H1 (cell line): ENCODE measurements at regions not wholly inside any gene's neighbourhood (a gene's known extent, or its start where the extent isn't known, plus 50 kb on each side); places are given as distances from the start of the nearest gene placed in this dataset.

Experiments
- CTCF ChIA-PET: fragments of 300-600 bp; sonication (Branson Sonifier 250); formaldehyde crosslinking; loops from one replicate; lab custom pipeline; 2021; ENCODE audit not compliant: partially characterized antibody; lab: Charles Lee
- POLR2A ChIA-PET: fragments of 300-600 bp; sonication (Branson Sonifier 250); formaldehyde crosslinking; loops from one replicate; lab custom pipeline; 2021; ENCODE audit warnings: inconsistent platforms; ENCODE audit not compliant: partially characterized antibody; lab: Charles Lee
- DNase-seq, 2 experiments: peaks; one replicate each; pipeline versions ENCODE4 v3.0.0 to v3.0.0-alpha.2; 2010 to 2022; ENCODE audit warnings: low spot score in 2 of 2, low read depth in 1 of 2, mixed read lengths in 1 of 2
- FAIRE-seq: peaks from 2 replicates; lab custom pipeline; 2011; peaks lifted over from hg19 to GRCh38; lab: Jason Lieb, UNC
- H2AFZ ChIP-seq: 2 replicates; pipeline ENCODE4 v1.8.1; 2012; ENCODE audit warnings: low read length, inconsistent platforms
- H2AK5ac ChIP-seq: 2 replicates; pipeline ENCODE4 v1.6.1; 2013; ENCODE audit warnings: low read depth, low read length
- H2BK120ac ChIP-seq: replicated peaks from 2 replicates; pipeline ENCODE3; 2013; ENCODE audit warnings: low read depth, low read length, inconsistent platforms
- H2BK12ac ChIP-seq: 2 replicates; pipeline ENCODE4 v1.6.1; 2013; ENCODE audit warnings: low read depth, low read length
- H2BK15ac ChIP-seq: 2 replicates; pipeline ENCODE4 v1.6.1; 2013; ENCODE audit warnings: low read length
- H2BK20ac ChIP-seq: 2 replicates; pipeline ENCODE4 v1.6.1; 2013; ENCODE audit warnings: low read length
- H2BK5ac ChIP-seq: 2 replicates; pipeline ENCODE4 v1.6.1; 2013; ENCODE audit warnings: low read depth, low read length
- H3K14ac ChIP-seq: 2 replicates; pipeline ENCODE4 v1.6.1; 2013; ENCODE audit warnings: inconsistent platforms; ENCODE audit not compliant: insufficient read length
- H3K18ac ChIP-seq: 2 replicates; pipeline ENCODE4 v1.6.1; 2013; ENCODE audit warnings: low read length; ENCODE audit errors: extremely low read depth
- H3K23ac ChIP-seq: 2 replicates; pipeline ENCODE4 v1.6.1; 2013; ENCODE audit warnings: inconsistent platforms; ENCODE audit not compliant: insufficient read length
- H3K23me2 ChIP-seq: 2 replicates; pipeline ENCODE4 v1.6.1; 2013; ENCODE audit warnings: low read depth, low read length
- H3K27ac ChIP-seq: 2 replicates; pipeline ENCODE4 v1.6.1; 2011; ENCODE audit warnings: low read depth, low read length, inconsistent platforms
- H3K27me3 ChIP-seq, 4 experiments: replicated peaks in 1 of 4; 1 replicate in 1 of 4; 2 replicates in 3 of 4; pipeline versions ENCODE4 v1.6.1 to v1.8.1; 2011 to 2013; ENCODE audit warnings: low read length in 3 of 4, mild to moderate bottlenecking in 3 of 4, inconsistent platforms in 2 of 4, mixed read lengths in 2 of 4, moderate library complexity in 1 of 4; ENCODE audit not compliant: control insufficient read depth in 3 of 4, insufficient read depth in 3 of 4; ENCODE audit errors: extremely low read depth in 1 of 4
- H3K36me3 ChIP-seq, 4 experiments: 2 replicates each; pipeline versions ENCODE4 v1.6.1 to v1.8.1; 2011 to 2013; ENCODE audit warnings: mild to moderate bottlenecking in 4 of 4, low read length in 3 of 4, moderate library complexity in 2 of 4, control low read depth in 1 of 4, inconsistent platforms in 1 of 4; ENCODE audit not compliant: insufficient read depth in 4 of 4, control insufficient read depth in 2 of 4
- H3K4ac ChIP-seq: replicated peaks from 2 replicates; pipeline ENCODE3; 2013; ENCODE audit warnings: low read length, low read depth, mixed read lengths, inconsistent platforms; ENCODE audit not compliant: insufficient read length
- H3K4me1 ChIP-seq, 4 experiments: replicated peaks in 1 of 4; 1 replicate in 1 of 4; 2 replicates in 3 of 4; pipeline versions ENCODE4 v1.6.1 to v1.8.1; 2011 to 2013; ENCODE audit warnings: low read length in 3 of 4, inconsistent platforms in 2 of 4, mixed read lengths in 1 of 4; ENCODE audit not compliant: insufficient read depth in 4 of 4, control insufficient read depth in 3 of 4
- H3K4me2 ChIP-seq, 2 experiments: 2 replicates each; pipeline versions ENCODE4 v1.6.1 to v1.8.1; 2011 to 2013; ENCODE audit warnings: low read depth in 2 of 2, low read length in 2 of 2, control low read depth in 1 of 2, inconsistent platforms in 1 of 2, mild to moderate bottlenecking in 1 of 2; ENCODE audit not compliant: insufficient read depth in 1 of 2
- H3K4me3 ChIP-seq, 4 experiments: fragments of 200-600, 300-600 bp in 1 of 4; sonication (generic), shearing (Covaris generic), sonication (Bioruptor Twin) in 1 of 4; 2 replicates each; pipeline versions ENCODE4 v1.5.1 to v1.8.1; 2011 to 2016; ENCODE audit warnings: low read length in 4 of 4, low read depth in 3 of 4, control low read depth in 2 of 4, inconsistent platforms in 2 of 4, mild to moderate bottlenecking in 2 of 4, mixed read lengths in 1 of 4, moderate library complexity in 1 of 4; ENCODE audit not compliant: insufficient read depth in 2 of 4; ENCODE audit errors: extremely low read depth in 1 of 4
- H3K56ac ChIP-seq: replicated peaks from 2 replicates; pipeline ENCODE3; 2013; ENCODE audit warnings: low read depth, mild to moderate bottlenecking, mixed read lengths, low read length, inconsistent platforms; ENCODE audit not compliant: insufficient read length
- H3K79me1 ChIP-seq: 2 replicates; pipeline ENCODE4 v1.6.1; 2013; ENCODE audit warnings: low read depth, low read length, control low read depth
- H3K79me2 ChIP-seq, 2 experiments: 2 replicates each; pipeline versions ENCODE4 v1.6.1 to v1.8.1; 2012 to 2013; ENCODE audit warnings: low read length in 2 of 2, mild to moderate bottlenecking in 2 of 2, inconsistent platforms in 1 of 2; ENCODE audit not compliant: insufficient read depth in 2 of 2, control insufficient read depth in 1 of 2
- H3K9ac ChIP-seq, 4 experiments: replicated peaks in 1 of 4; 1 replicate in 1 of 4; 2 replicates in 3 of 4; pipeline versions ENCODE4 v1.6.1 to v1.8.1; 2011 to 2013; ENCODE audit warnings: low read depth in 3 of 4, low read length in 3 of 4, control low read depth in 2 of 4, mild to moderate bottlenecking in 2 of 4, moderate library complexity in 2 of 4, inconsistent platforms in 1 of 4; ENCODE audit errors: extremely low read depth in 1 of 4
- H3K9me3 ChIP-seq, 2 experiments: 2 replicates each; pipeline versions ENCODE4 v1.6.1 to v1.8.1; 2012 to 2013; ENCODE audit warnings: mild to moderate bottlenecking in 2 of 2, moderate library complexity in 2 of 2, control low read depth in 1 of 2, inconsistent platforms in 1 of 2, low read depth in 1 of 2, low read length in 1 of 2, mixed read lengths in 1 of 2; ENCODE audit not compliant: insufficient read depth in 2 of 2
- H4K20me1 ChIP-seq, 2 experiments: replicated peaks in 1 of 2; 2 replicates each; pipeline versions ENCODE3 to v1.8.1; 2011 to 2013; ENCODE audit warnings: inconsistent platforms in 2 of 2, low read length in 2 of 2, mild to moderate bottlenecking in 1 of 2; ENCODE audit not compliant: insufficient read depth in 2 of 2, control insufficient read depth in 1 of 2
- H4K5ac ChIP-seq: 2 replicates; pipeline ENCODE4 v1.6.1; 2013; ENCODE audit warnings: low read length, low read depth, mixed read lengths, inconsistent platforms; ENCODE audit not compliant: insufficient read length
- H4K8ac ChIP-seq: 2 replicates; pipeline ENCODE4 v1.8.0; 2013; ENCODE audit warnings: mild to moderate bottlenecking, moderate library complexity, low read length, inconsistent platforms; ENCODE audit not compliant: insufficient read depth; ENCODE audit errors: extremely low read depth
- H4K91ac ChIP-seq: replicated peaks from 2 replicates; pipeline ENCODE3; 2013; ENCODE audit warnings: low read length, mixed read lengths, inconsistent platforms; ENCODE audit not compliant: insufficient read length
- CBX5 ChIP-seq: fragments of 300-800, 300-1000 bp; sonication (generic); IDR thresholded peaks from 2 replicates; pipeline ENCODE4 v1.7.1; 2016; ENCODE audit warnings: antibody characterized with exemption, low read length, low read depth
- CHD2 ChIP-seq: IDR thresholded peaks from 2 replicates; pipeline ENCODE4 v1.6.1; 2012; ENCODE audit warnings: low read length, improper control_type of control experiment
- E2F6 ChIP-seq: IDR thresholded peaks from 2 replicates; pipeline ENCODE4 v1.6.1; 2012; ENCODE audit warnings: inconsistent platforms
- EGR1 ChIP-seq: IDR thresholded peaks from 2 replicates; pipeline ENCODE4 v1.6.1; 2011; ENCODE audit warnings: low read depth, low read length, borderline replicate concordance
- EP300 ChIP-seq, 2 experiments: IDR thresholded peaks; 1 replicate in 1 of 2; 2 replicates in 1 of 2; pipeline ENCODE4 v1.6.1; 2011 to 2012; ENCODE audit warnings: low read depth in 2 of 2, low read length in 2 of 2, mild to moderate bottlenecking in 2 of 2, borderline replicate concordance in 1 of 2, inconsistent platforms in 1 of 2, moderate library complexity in 1 of 2
- POU5F1 ChIP-seq: IDR thresholded peaks from 2 replicates; pipeline ENCODE4 v1.6.1; 2011; ENCODE audit warnings: low read depth, mild to moderate bottlenecking, low read length, moderate library complexity
- SAP30 ChIP-seq: fragments of 300-600 bp; sonication (generic); IDR thresholded peaks from 2 replicates; pipeline ENCODE4 v1.7.1; 2012; ENCODE audit warnings: low read length, moderate library complexity, mild to moderate bottlenecking, inconsistent platforms; ENCODE audit not compliant: insufficient read depth, insufficient replicate concordance
- SIN3A ChIP-seq, 2 experiments: IDR thresholded peaks in 1 of 2; conservative IDR thresholded peaks in 1 of 2; 2 replicates each; pipeline ENCODE4 v1.6.1; 2011 to 2012; ENCODE audit warnings: low read length in 2 of 2, improper control_type of control experiment in 1 of 2, low read depth in 1 of 2, mild to moderate bottlenecking in 1 of 2
- TAF1 ChIP-seq: IDR thresholded peaks from 2 replicates; pipeline ENCODE4 v1.6.1; 2011; ENCODE audit warnings: mild to moderate bottlenecking, low read depth, low read length
- TEAD4 ChIP-seq: IDR thresholded peaks from 2 replicates; pipeline ENCODE4 v1.6.1; 2012; ENCODE audit warnings: low read depth, low read length, inconsistent platforms, mixed read lengths
- USF2 ChIP-seq: IDR thresholded peaks from 2 replicates; pipeline ENCODE4 v1.6.1; 2011; ENCODE audit warnings: low read length, improper control_type of control experiment
- YY1 ChIP-seq: IDR thresholded peaks from 2 replicates; pipeline ENCODE4 v1.6.1; 2011; ENCODE audit warnings: low read depth, mild to moderate bottlenecking, low read length
- WGBS, 2 experiments: shearing (Covaris generic) in 1 of 2; methylation state at CpG; one replicate each; pipeline versions ENCODE4 v1.1.6 to v1.1.7; 2013 to 2015; ENCODE audit warnings: low lambda C conversion rate in 2 of 2, mixed read lengths in 2 of 2, inconsistent platforms in 1 of 2, low coverage in 1 of 2, missing lambda C conversion rate in 1 of 2; ENCODE audit not compliant: insufficient replicate concordance in 2 of 2, insufficient coverage in 1 of 2, insufficient read length in 1 of 2; ENCODE audit errors: extremely low coverage in 1 of 2, missing lambda C conversion rate in 1 of 2; 5-methylcytosine and 5-hydroxymethylcytosine counted together

GRCh38 chr6:78383968-78384367 lies 483.4 kb upstream of the IRAK1BP1 start:
- Histone ChIP-seq H3K4me2 (no peak overlapping the region), H3K79me1 (no peaks in the 10 kb centered on the region), H3K27me3 (no peaks in the 10 kb centered on the region), H3K56ac (no peak overlapping the region), H3K9ac (no peak overlapping the region), H4K5ac (no peak overlapping the region), H3K14ac (no peak overlapping the region), H2BK12ac (no peak overlapping the region), H2BK120ac (no peak overlapping the region), H2AK5ac (no peak overlapping the region), H2AFZ (no peak overlapping the region), H3K4me1 (no peaks in the 10 kb centered on the region), H3K18ac (no peak overlapping the region), H2BK5ac (no peak overlapping the region), H2BK20ac (no peak overlapping the region), H4K8ac (no peak overlapping the region), H3K23ac (no peak overlapping the region), H4K91ac (no peak overlapping the region), H3K79me2 (no peaks in the 10 kb centered on the region), H4K20me1 (no peaks in the 10 kb centered on the region), H3K36me3 (no peaks in the 10 kb centered on the region), H2BK15ac (no peak overlapping the region), H3K4me3 (no peak overlapping the region), H3K27ac (no peak overlapping the region), H3K9me3 (peaks cover 15 to 17% of the 10 kb centered on the region in 2 experiments; a peak in 3 of 4 replicates), H3K23me2 (no peaks in the 10 kb centered on the region), H3K4ac (no peak overlapping the region)
- 50% methylated on average over 2 of the region's 2 CpGs; no CpG with 5 or more reads in 1 of the 2 experiments for WGBS, 2 experiments
- DNase-seq (no peak), FAIRE-seq (no peak)
- ChIA-PET CTCF (no interaction called here), POLR2A (no interaction called here)
- TF ChIP-seq TEAD4 (no peak), SAP30 (no peak), USF2 (no peak), POU5F1 (no peak), CBX5 (no peak), E2F6 (no peak), CHD2 (no peak), TAF1 (no peak), SIN3A (conservative IDR thresholded peaks at IDR 0.05 in 1 of 2, IDR thresholded peaks at IDR 0.05 in 1 of 2; ENCODE audit: low read depth in 1 of 2, low read length in 2 of 2) (no peak), YY1 (no peak), EP300 (IDR thresholded peaks at IDR 0.05; ENCODE audit: borderline replicate concordance in 1 of 2, low read depth in 2 of 2, low read length in 2 of 2) (no peak), EGR1 (no peak)
